ENCODE measurements at regions not wholly inside any gene's neighbourhood (a gene's known extent, or its start where the extent isn't known, plus 50 kb on each side); places are given as distances from the start of the nearest gene placed in this dataset.

GRCh38 chr6:16950302-16950701, 151.5 kb upstream of the STMND1 start:
- TF ChIP-seq CTCF (IDR thresholded peaks at IDR 0.05; ENCODE audit: borderline replicate concordance, extremely low read depth, low read length, poor library complexity, severe bottlenecking), result no peak
- no peak for TF ChIP-seq EZH2 (IDR thresholded peaks at IDR 0.05; ENCODE audit: borderline replicate concordance, low read depth, low read length, severe bottlenecking)
- H3K36me3 ChIP-seq (ENCODE audit: insufficient read depth, low read length), result no peaks in the 10 kb centered on the region
- H3K4me2 ChIP-seq (ENCODE audit: insufficient read depth, low read length), result no peak overlapping the region
- H3K9me3 ChIP-seq (ENCODE audit: insufficient read depth, low read length, severe bottlenecking), result no peaks in the 10 kb centered on the region
- H3K9ac ChIP-seq (ENCODE audit: low read depth, low read length), result no peak overlapping the region
- no peak for ATAC-seq (ENCODE audit: insufficient read depth, low read depth)
- H2AFZ ChIP-seq (ENCODE audit: low read depth, low read length), result no peak overlapping the region
- H3K27me3 ChIP-seq (ENCODE audit: insufficient read depth, low read length, poor library complexity), result no peaks in the 10 kb centered on the region
- H3K79me2 ChIP-seq (ENCODE audit: insufficient read depth, low read length), result no peaks in the 10 kb centered on the region
- DNase-seq, result no peak
- no peak overlapping the region for H3K4me3 ChIP-seq (ENCODE audit: low read depth in 1 of 2, low read length in 2 of 2)
- H3K4me1 ChIP-seq (ENCODE audit: insufficient read depth, low read length), result no peaks in the 10 kb centered on the region
- no peak overlapping the region for H3K27ac ChIP-seq (ENCODE audit: low read length)
- no peaks in the 10 kb centered on the region for H4K20me1 ChIP-seq (ENCODE audit: insufficient read depth, low read length)

GRCh38 chr6:16949716-16950115, 152.1 kb upstream of the STMND1 start:
- H3K36me3 ChIP-seq (ENCODE audit: insufficient read depth, low read length), result no peaks in the 10 kb centered on the region
- no peak for TF ChIP-seq CTCF (IDR thresholded peaks at IDR 0.05; ENCODE audit: borderline replicate concordance, extremely low read depth, low read length, poor library complexity, severe bottlenecking)
- TF ChIP-seq EZH2 (IDR thresholded peaks at IDR 0.05; ENCODE audit: borderline replicate concordance, low read depth, low read length, severe bottlenecking), result no peak
- ATAC-seq (ENCODE audit: insufficient read depth, low read depth) (no peak), DNase-seq (no peak)
- H3K4me2 ChIP-seq (ENCODE audit: insufficient read depth, low read length), result no peak overlapping the region
- H3K4me1 ChIP-seq (ENCODE audit: insufficient read depth, low read length), result no peaks in the 10 kb centered on the region
- H3K9ac ChIP-seq (ENCODE audit: low read depth, low read length), result no peak overlapping the region
- H3K79me2 ChIP-seq (ENCODE audit: insufficient read depth, low read length), result no peaks in the 10 kb centered on the region
- H3K27ac ChIP-seq (ENCODE audit: low read length), result no peak overlapping the region
- no peak overlapping the region for H2AFZ ChIP-seq (ENCODE audit: low read depth, low read length)
- no peaks in the 10 kb centered on the region for H4K20me1 ChIP-seq (ENCODE audit: insufficient read depth, low read length)
- no peak overlapping the region for H3K4me3 ChIP-seq (ENCODE audit: low read depth in 1 of 2, low read length in 2 of 2)
- no peaks in the 10 kb centered on the region for H3K27me3 ChIP-seq (ENCODE audit: insufficient read depth, low read length, poor library complexity)
- H3K9me3 ChIP-seq (ENCODE audit: insufficient read depth, low read length, severe bottlenecking), result no peaks in the 10 kb centered on the region

- H3K79me2 ChIP-seq (ENCODE audit: insufficient read depth, low read length), result no peaks in the 10 kb centered on the region
- H3K36me3 ChIP-seq (ENCODE audit: insufficient read depth, low read length), result no peaks in the 10 kb centered on the region
- H3K27ac ChIP-seq (ENCODE audit: low read length), result no peak overlapping the region
- H4K20me1 ChIP-seq (ENCODE audit: insufficient read depth, low read length), result no peaks in the 10 kb centered on the region
- no peaks in the 10 kb centered on the region for H3K9me3 ChIP-seq (ENCODE audit: insufficient read depth, low read length, severe bottlenecking)
- H2AFZ ChIP-seq (ENCODE audit: low read depth, low read length), result no peak overlapping the region
- no peak overlapping the region for H3K4me2 ChIP-seq (ENCODE audit: insufficient read depth, low read length)
- DNase-seq, result no peak
- TF ChIP-seq CTCF (IDR thresholded peaks at IDR 0.05; ENCODE audit: borderline replicate concordance, extremely low read depth, low read length, poor library complexity, severe bottlenecking) (no peak), EZH2 (IDR thresholded peaks at IDR 0.05; ENCODE audit: borderline replicate concordance, low read depth, low read length, severe bottlenecking) (no peak)
- H3K4me1 ChIP-seq (ENCODE audit: insufficient read depth, low read length), result no peaks in the 10 kb centered on the region
- H3K4me3 ChIP-seq (ENCODE audit: low read depth in 1 of 2, low read length in 2 of 2), result no peak overlapping the region
- no peak for ATAC-seq (ENCODE audit: insufficient read depth, low read depth)
- no peaks in the 10 kb centered on the region for H3K27me3 ChIP-seq (ENCODE audit: insufficient read depth, low read length, poor library complexity)
- no peak overlapping the region for H3K9ac ChIP-seq (ENCODE audit: low read depth, low read length)
Observed at GRCh38 chr6:16948396-16948795, 153.5 kb upstream of the STMND1 start.
